Prostate gland (tissue), 2 donors: ENCODE measurements at regions not wholly inside any gene's neighbourhood (a gene's known extent, or its start where the extent isn't known, plus 50 kb on each side); places are given as distances from the start of the nearest gene placed in this dataset.
"Not testable (repeated sequence)": the region's sequence is repeated elsewhere in the genome, so short reads cannot be mapped to it uniquely, and the experiment has no call there.

Source experiments
- DNase-seq: peaks from one replicate; pipeline ENCODE4 v3.0.0-alpha.2; 2019; ENCODE audit warnings: low spot score
- H3K27ac ChIP-seq, 2 donors: fragments of 200-600 bp; sonication (generic); 2 replicates each; pipeline ENCODE4 v1.5.1; 2017 to 2019
- H3K27me3 ChIP-seq: fragments of 200-600 bp; sonication (generic); replicated peaks from 2 replicates; pipeline ENCODE4 v1.5.1; 2019; ENCODE audit not compliant: insufficient read depth
- H3K36me3 ChIP-seq, 2 donors: fragments of 200-600 bp; sonication (generic); 1 replicate in 1 of 2; 2 replicates in 1 of 2; pipeline versions ENCODE4 v1.5.1 to v1.8.1; 2017 to 2019
- H3K4me1 ChIP-seq: fragments of 200-600 bp; sonication (generic); replicated peaks from 2 replicates; pipeline ENCODE4 v1.5.1; 2019
- H3K4me3 ChIP-seq, 2 donors: fragments of 200-600 bp; sonication (generic); 2 replicates each; pipeline ENCODE4 v1.5.1; 2017 to 2019
- H3K9me3 ChIP-seq: fragments of 200-600 bp; sonication (generic); 2 replicates; pipeline ENCODE4 v1.5.1; 2017
- POLR2A ChIP-seq: fragments of 450-650 bp; IDR thresholded peaks from one replicate; pipeline ENCODE4 v1.6.1; 2016; ENCODE audit warnings: antibody characterized with exemption, mild to moderate bottlenecking
- POLR2AphosphoS5 ChIP-seq: sonication (generic); formaldehyde crosslinking; IDR thresholded peaks from one replicate; pipeline ENCODE4 v1.6.1; 2017; ENCODE audit warnings: antibody characterized with exemption
- WGBS: methylation state at CpG from one replicate; pipeline ENCODE4 v1.1.5; 2018; 5-methylcytosine and 5-hydroxymethylcytosine counted together
- intact Hi-C: fragments of 100-400 bp; cut with DNase I; formaldehyde crosslinking; loops from one replicate; pipeline ENCODE4 v1.14.2; 2022
- TF ChIP-seq, protein P1 (sequence below), 4 experiments: fragments of 200-600 bp in 2 of 4; fragments of 450-650 bp in 2 of 4; sonication (generic) in 2 of 4; IDR thresholded peaks; 1 replicate in 3 of 4; 2 replicates in 1 of 4; pipeline ENCODE4 v1.5.1; 2016 to 2019; ENCODE audit warnings: antibody characterized with exemption in 4 of 4, mild to moderate bottlenecking in 2 of 4, moderate library complexity in 2 of 4

DNA sequence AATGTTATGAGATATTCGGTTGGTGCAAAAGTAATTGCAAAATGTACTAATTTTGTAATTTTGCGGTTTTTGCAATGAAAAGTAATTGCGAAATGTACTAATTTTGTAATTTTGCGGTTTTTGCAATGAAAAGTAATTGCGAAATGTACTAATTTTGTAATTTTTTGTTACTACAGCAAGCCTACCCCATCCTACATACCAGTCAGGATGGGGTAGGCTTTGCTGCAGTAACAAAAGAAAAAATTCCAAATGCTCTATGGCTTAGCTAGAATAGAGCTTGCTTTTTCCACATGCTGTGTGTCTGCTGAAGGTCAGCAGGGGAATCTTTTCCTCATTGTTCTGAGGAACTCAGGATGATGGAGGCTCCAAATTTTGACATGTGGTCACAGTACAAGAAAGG is 83.3 kb upstream of the GPRC5B start:
- Histone ChIP-seq H3K9me3 (no peaks in the 10 kb centered on the region), H3K36me3 (no peaks in the 10 kb centered on the region), H3K27me3 (no peaks in the 10 kb centered on the region), H3K4me1 (no peaks in the 10 kb centered on the region), H3K4me3 (no peak overlapping the region), H3K27ac (no peak overlapping the region)
- intact Hi-C loops = no loop called here
- no peak for TF ChIP-seq POLR2A
- TF ChIP-seq, protein P1, sequence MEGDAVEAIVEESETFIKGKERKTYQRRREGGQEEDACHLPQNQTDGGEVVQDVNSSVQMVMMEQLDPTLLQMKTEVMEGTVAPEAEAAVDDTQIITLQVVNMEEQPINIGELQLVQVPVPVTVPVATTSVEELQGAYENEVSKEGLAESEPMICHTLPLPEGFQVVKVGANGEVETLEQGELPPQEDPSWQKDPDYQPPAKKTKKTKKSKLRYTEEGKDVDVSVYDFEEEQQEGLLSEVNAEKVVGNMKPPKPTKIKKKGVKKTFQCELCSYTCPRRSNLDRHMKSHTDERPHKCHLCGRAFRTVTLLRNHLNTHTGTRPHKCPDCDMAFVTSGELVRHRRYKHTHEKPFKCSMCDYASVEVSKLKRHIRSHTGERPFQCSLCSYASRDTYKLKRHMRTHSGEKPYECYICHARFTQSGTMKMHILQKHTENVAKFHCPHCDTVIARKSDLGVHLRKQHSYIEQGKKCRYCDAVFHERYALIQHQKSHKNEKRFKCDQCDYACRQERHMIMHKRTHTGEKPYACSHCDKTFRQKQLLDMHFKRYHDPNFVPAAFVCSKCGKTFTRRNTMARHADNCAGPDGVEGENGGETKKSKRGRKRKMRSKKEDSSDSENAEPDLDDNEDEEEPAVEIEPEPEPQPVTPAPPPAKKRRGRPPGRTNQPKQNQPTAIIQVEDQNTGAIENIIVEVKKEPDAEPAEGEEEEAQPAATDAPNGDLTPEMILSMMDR (IDR thresholded peaks at IDR 0.05) = no peak
- no peak for TF ChIP-seq POLR2AphosphoS5
- WGBS = 87% methylated on average over 5 of the region's 5 CpGs
- no peak for DNase-seq

DNA sequence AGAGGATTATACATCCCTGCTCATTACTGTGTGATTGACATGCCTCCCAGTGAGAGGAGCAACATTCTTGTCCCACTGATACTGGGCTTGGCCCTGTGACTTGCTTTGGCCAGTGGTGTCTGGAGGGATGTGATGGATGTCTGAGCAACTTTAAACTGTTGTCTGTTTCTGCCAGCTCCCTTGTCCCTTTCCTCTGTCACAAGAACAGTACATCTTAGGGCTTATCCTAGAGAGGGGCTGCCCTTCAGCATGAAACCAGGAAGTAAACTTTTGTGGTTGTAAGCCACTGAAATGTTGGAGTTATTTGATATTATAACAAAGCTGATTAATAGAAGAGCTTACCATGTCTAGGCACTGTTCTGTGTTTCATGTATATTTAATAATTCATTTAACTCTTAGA is 82.9 kb upstream of the GPRC5B start:
- no peak overlapping the region for H3K27ac ChIP-seq
- TF ChIP-seq, protein P1 (IDR thresholded peaks at IDR 0.05) = no peak
- no peak for TF ChIP-seq POLR2A
- TF ChIP-seq POLR2AphosphoS5 = no peak
- no peaks in the 10 kb centered on the region for H3K9me3 ChIP-seq
- intact Hi-C loops = no loop called here
- no peaks in the 10 kb centered on the region for H3K36me3 ChIP-seq
- no peaks in the 10 kb centered on the region for H3K27me3 ChIP-seq
- H3K4me1 ChIP-seq = no peaks in the 10 kb centered on the region
- H3K4me3 ChIP-seq = no peak overlapping the region
- no peak for DNase-seq

DNA sequence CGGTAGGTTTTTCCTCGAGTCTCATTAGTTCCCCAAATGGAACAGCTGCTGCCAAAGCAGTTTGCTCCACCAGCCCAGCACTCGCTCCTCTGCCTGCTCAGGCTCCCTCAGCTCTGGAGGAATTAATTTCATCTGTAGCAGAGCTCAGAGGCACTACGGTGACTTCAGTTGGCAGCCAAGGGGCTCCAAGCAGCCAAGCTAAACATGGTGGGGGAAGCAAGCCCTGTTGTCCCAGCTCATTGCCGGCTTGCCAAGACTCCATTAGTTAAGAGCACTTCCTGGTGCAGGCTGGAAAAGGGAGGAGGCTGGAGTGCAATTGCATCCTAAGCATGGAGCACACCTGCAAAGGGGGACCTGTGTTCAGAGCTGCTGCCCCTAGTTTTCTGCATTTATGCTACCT is 78.7 kb upstream of the GPRC5B start:
- intact Hi-C loops = no loop called here
- Histone ChIP-seq H3K27ac (no peak overlapping the region), H3K9me3 (no peaks in the 10 kb centered on the region), H3K4me3 (no peak overlapping the region), H3K27me3 (no peaks in the 10 kb centered on the region), H3K4me1 (no peaks in the 10 kb centered on the region), H3K36me3 (no peaks in the 10 kb centered on the region)
- 19% methylated on average over 5 of the region's 5 CpGs for WGBS
- peak; percentile 78 for DNase-seq
- TF ChIP-seq, protein P1 (IDR thresholded peaks at IDR 0.05) = no peak
- TF ChIP-seq POLR2A = no peak
- TF ChIP-seq POLR2AphosphoS5 = peak; percentile 85

DNA sequence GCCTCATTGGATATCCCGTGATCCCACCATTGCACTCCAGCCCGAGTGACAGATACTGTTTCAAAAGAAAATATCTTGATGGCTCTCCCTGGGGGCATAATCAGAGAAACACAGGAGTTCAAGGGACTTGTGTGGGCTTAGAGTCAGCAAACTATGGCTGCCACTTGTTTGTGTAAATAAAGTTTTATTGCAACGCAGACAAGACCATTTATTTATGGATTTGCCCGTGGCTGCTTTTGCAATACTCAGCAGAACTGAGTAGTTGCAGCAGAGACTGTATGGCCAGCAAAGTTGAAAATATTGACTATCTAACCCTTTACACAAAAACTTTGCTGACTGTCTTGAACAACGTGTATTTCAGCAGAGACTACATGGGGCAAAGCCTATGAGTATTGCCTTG is 75.5 kb upstream of the GPRC5B start:
- H3K36me3 ChIP-seq = no peaks in the 10 kb centered on the region
- no peak overlapping the region for H3K4me3 ChIP-seq
- TF ChIP-seq POLR2A (no peak), POLR2AphosphoS5 (no peak)
- TF ChIP-seq, protein P1 (IDR thresholded peaks at IDR 0.05) = no peak
- H3K27me3 ChIP-seq = no peaks in the 10 kb centered on the region
- DNase-seq = no peak
- no peak overlapping the region for H3K27ac ChIP-seq
- no peaks in the 10 kb centered on the region for H3K4me1 ChIP-seq
- no peaks in the 10 kb centered on the region for H3K9me3 ChIP-seq
- intact Hi-C loops = no loop called here
- 72% methylated on average over 5 of the region's 5 CpGs for WGBS

DNA sequence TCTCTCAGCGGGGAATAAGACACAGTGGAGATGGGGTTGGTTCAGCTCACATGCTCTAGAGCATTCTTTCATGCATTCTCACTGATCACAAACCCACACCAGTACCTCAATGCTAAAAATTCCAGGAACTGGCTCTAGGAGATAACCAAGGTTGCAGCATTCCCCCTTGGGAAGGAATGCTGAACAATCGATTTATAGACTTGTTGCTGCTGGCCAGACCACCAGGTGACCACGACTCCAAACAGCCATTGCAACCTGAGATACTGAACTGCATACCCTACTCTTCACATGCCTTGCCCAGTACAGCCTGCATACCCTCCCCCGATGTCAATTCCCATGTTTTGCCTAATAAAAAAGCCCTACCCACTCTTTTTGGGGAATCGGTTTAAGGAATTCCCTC is 75.1 kb upstream of the GPRC5B start:
- TF ChIP-seq, protein P1 (IDR thresholded peaks at IDR 0.05) = no peak
- TF ChIP-seq POLR2A (no peak), POLR2AphosphoS5 (no peak)
- no peaks in the 10 kb centered on the region for H3K36me3 ChIP-seq
- H3K4me3 ChIP-seq = no peak overlapping the region
- H3K4me1 ChIP-seq = no peaks in the 10 kb centered on the region
- no peak overlapping the region for H3K27ac ChIP-seq
- no peak for DNase-seq
- intact Hi-C loops = no loop called here
- no peaks in the 10 kb centered on the region for H3K27me3 ChIP-seq
- WGBS = 28% methylated on average over 5 of the region's 5 CpGs
- no peaks in the 10 kb centered on the region for H3K9me3 ChIP-seq

DNA sequence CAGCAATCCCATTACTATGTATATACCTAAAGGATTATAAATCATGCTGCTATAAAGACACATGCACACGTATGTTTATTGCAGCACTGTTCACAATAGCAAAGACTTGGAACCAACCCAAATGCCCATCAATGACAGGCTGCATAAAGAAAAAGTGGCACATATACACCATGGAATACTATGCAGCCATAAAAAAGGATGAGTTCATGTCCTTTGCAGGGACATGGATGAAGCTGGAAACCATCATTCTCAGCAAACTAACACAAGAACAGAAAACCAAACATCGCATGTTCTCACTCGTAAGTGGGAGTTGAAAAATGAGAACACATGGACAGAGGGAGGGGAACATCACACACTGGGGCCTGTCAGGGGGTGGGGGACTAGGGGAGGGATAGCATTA is 71.2 kb upstream of the GPRC5B start:
- intact Hi-C loops, H3K4me3 ChIP-seq, H3K36me3 ChIP-seq, H3K9me3 ChIP-seq, H3K27ac ChIP-seq, H3K4me1 ChIP-seq, DNase-seq, H3K27me3 ChIP-seq: not testable (repeated sequence)
- 74% methylated on average over 3 of the region's 3 CpGs for WGBS

DNA sequence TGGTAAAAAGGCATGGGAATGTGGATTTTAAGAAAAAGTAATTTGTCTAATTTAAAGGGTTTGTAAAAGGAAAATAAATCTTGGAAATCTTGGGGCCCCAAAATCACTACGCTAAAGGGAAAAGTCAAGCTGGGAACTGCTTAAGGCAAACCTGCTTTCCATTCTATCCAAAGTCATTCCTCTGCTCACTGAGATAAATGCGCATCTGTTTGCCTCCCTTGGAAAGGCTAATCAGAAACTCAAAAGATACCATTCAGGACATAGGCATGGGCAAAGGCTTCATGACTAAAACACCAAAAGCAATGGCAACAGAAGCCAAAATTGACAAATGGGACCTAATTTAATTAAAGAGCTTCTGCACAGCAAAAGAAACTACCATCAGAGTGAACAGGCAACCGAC is 70.4 kb upstream of the GPRC5B start:
- 84% methylated on average over 3 of the region's 3 CpGs for WGBS
- H3K4me3 ChIP-seq, intact Hi-C loops, H3K36me3 ChIP-seq, DNase-seq, H3K27me3 ChIP-seq, H3K27ac ChIP-seq, H3K4me1 ChIP-seq, H3K9me3 ChIP-seq: not testable (repeated sequence)
